BLaER1 (cell line): ENCODE measurements at regions not wholly inside any gene's neighbourhood (a gene's known extent, or its start where the extent isn't known, plus 50 kb on each side); places are given as distances from the start of the nearest gene placed in this dataset.
"Not testable (repeated sequence)": the region's sequence is repeated elsewhere in the genome, so short reads cannot be mapped to it uniquely, and the experiment has no call there.

Source experiments
- H3K27ac ChIP-seq: shearing (Covaris generic); formaldehyde crosslinking; 2 replicates; pipeline ENCODE4 v1.8.1; 2022
- H3K27me3 ChIP-seq: shearing (Covaris generic); formaldehyde crosslinking; 2 replicates; pipeline ENCODE4 v1.8.1; 2022
- H3K36me3 ChIP-seq: shearing (Covaris generic); formaldehyde crosslinking; 2 replicates; pipeline ENCODE4 v1.8.1; 2022
- H3K4me1 ChIP-seq: shearing (Covaris generic); formaldehyde crosslinking; 2 replicates; pipeline ENCODE4 v1.8.1; 2022
- H3K4me2 ChIP-seq: shearing (Covaris generic); formaldehyde crosslinking; 2 replicates; pipeline ENCODE4 v1.8.1; 2022
- H3K4me3 ChIP-seq: shearing (Covaris generic); formaldehyde crosslinking; 2 replicates; pipeline ENCODE4 v1.8.1; 2022
- H3K9ac ChIP-seq: shearing (Covaris generic); formaldehyde crosslinking; 2 replicates; pipeline ENCODE4 v1.8.1; 2022
- H3K9me3 ChIP-seq: shearing (Covaris generic); formaldehyde crosslinking; 2 replicates; pipeline ENCODE4 v1.8.1; 2022
- H4K20me1 ChIP-seq: shearing (Covaris generic); formaldehyde crosslinking; 2 replicates; pipeline ENCODE4 v1.8.1; 2022
- Cebpa-rat ChIP-seq: shearing (Covaris generic); IDR thresholded peaks from 2 replicates; pipeline ENCODE4 v1.8.1; 2022

DNA sequence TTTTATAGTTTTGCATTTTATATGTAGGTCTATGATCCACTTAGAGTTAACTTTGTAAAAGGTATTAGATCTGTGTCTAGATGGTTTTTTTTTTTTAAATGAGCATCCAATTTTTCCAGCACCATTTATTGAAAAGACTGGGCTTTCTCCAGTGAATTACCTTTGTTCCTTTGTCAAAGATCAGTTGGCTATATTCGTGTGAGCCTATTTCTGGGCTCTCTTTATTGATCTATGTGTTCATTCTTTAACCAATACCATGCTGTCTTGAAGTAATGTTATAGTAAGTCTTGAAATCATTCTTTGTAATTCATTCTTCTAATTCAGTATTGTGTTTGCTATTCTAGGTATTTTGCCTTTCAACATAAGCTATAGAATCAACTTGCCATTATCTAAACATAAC, 165.4 kb upstream of the ARPP21 start:
- no peak for TF ChIP-seq Cebpa-rat
- no peak overlapping the region for H3K9ac ChIP-seq
- H3K27ac ChIP-seq, result no peak overlapping the region
- H3K9me3 ChIP-seq, result no peaks in the 10 kb centered on the region
- H3K36me3 ChIP-seq, result no peaks in the 10 kb centered on the region
- H4K20me1 ChIP-seq, result no peaks in the 10 kb centered on the region
- H3K4me2 ChIP-seq, result no peak overlapping the region
- H3K4me3 ChIP-seq, result no peak overlapping the region
- no peaks in the 10 kb centered on the region for H3K4me1 ChIP-seq
- H3K27me3 ChIP-seq, result no peaks in the 10 kb centered on the region

DNA sequence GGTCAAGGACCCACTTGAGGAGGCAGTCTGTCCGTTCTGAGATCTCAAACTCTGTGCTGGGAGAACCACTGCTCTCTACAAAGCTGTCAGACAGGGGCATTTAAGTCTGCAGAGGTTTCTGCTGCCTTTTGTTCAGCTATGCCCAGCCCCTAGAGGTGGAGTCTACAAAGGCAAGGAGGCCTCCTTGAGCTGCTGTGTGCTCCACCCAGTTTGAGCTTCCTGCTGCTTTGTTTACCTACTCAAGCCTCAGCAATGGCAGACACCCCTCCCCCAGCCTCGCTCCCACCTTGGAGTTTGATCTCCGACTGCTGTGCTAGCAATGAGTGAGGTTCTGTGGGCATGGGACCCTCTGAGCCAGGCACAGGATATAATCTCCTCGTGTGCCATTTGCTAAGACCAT, 156.8 kb upstream of the ARPP21 start:
- H3K36me3 ChIP-seq, H3K27ac ChIP-seq: not testable (repeated sequence)

GRCh38 chr3:35483131-35483530, 156.2 kb upstream of the ARPP21 start:
- Histone ChIP-seq H3K36me3 (no peaks in the 10 kb centered on the region), H3K4me2 (no peak overlapping the region), H3K27me3 (no peaks in the 10 kb centered on the region), H4K20me1 (no peaks in the 10 kb centered on the region), H3K9me3 (no peaks in the 10 kb centered on the region), H3K4me3 (no peak overlapping the region), H3K9ac (no peak overlapping the region), H3K27ac (no peak overlapping the region), H3K4me1 (peaks cover 37% of the 10 kb centered on the region)
- TF ChIP-seq Cebpa-rat, result no peak

More for the DNA sequence above, 156.8 kb upstream of the ARPP21 start:
- peaks cover 37% of the 10 kb centered on the region for H3K4me1 ChIP-seq
- not testable (repeated sequence) for H3K27me3 ChIP-seq, H3K9me3 ChIP-seq, H3K9ac ChIP-seq, H4K20me1 ChIP-seq, H3K4me2 ChIP-seq, H3K4me3 ChIP-seq

- Histone ChIP-seq H3K4me3 (peak overlapping the region; percentile 20; the same call in 1 of the 2 replicates), H3K36me3 (no peaks in the 10 kb centered on the region), H3K9ac (peak overlapping the region; percentile 51; the same call in 1 of the 2 replicates), H4K20me1 (no peaks in the 10 kb centered on the region), H3K27ac (peak overlapping the region; percentile 28; the same call in 1 of the 2 replicates), H3K4me2 (peak overlapping the region; percentile 67), H3K27me3 (no peaks in the 10 kb centered on the region), H3K4me1 (peaks cover 37% of the 10 kb centered on the region), H3K9me3 (no peaks in the 10 kb centered on the region)
- TF ChIP-seq Cebpa-rat, result no peak
Measured at GRCh38 chr3:35484929-35485530, 154.3 kb upstream of the ARPP21 start.

DNA sequence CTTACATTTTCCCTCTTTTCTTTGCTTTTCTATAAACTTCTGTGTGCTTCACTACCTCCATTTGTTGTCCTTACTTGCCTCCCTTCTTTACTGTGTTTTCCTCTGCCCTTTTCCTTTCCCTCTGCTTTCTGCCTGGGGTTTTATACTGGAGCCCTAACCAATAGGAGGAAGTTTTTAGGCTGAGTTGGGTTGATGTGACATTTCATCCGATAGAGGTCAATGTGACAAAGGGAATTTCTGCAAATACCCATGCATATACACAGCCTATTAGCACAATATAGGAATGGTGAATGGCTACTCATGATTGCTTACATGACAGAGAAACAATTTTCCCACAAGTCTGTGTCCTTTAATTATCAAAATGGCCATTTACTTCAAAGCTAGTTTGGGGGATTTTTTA, 153.0 kb upstream of the ARPP21 start:
- Histone ChIP-seq H3K4me2 (peak overlapping the region; percentile 67; the same call in 1 of the 2 replicates), H3K27me3 (no peaks in the 10 kb centered on the region), H3K9me3 (no peaks in the 10 kb centered on the region), H3K4me3 (no peak overlapping the region), H3K4me1 (peaks cover 37% of the 10 kb centered on the region), H3K36me3 (no peaks in the 10 kb centered on the region), H4K20me1 (no peaks in the 10 kb centered on the region), H3K9ac (no peak overlapping the region), H3K27ac (no peak overlapping the region)
- TF ChIP-seq Cebpa-rat, result no peak

- Histone ChIP-seq H3K27ac (no peak overlapping the region), H3K9ac (no peak overlapping the region), H3K4me1 (peaks cover 34% of the 10 kb centered on the region), H3K9me3 (no peaks in the 10 kb centered on the region), H3K4me2 (no peak overlapping the region), H4K20me1 (no peaks in the 10 kb centered on the region), H3K4me3 (no peak overlapping the region), H3K27me3 (no peaks in the 10 kb centered on the region), H3K36me3 (no peaks in the 10 kb centered on the region)
- TF ChIP-seq Cebpa-rat, result no peak
Measured at GRCh38 chr3:35487376-35487775, 151.9 kb upstream of the ARPP21 start.

DNA sequence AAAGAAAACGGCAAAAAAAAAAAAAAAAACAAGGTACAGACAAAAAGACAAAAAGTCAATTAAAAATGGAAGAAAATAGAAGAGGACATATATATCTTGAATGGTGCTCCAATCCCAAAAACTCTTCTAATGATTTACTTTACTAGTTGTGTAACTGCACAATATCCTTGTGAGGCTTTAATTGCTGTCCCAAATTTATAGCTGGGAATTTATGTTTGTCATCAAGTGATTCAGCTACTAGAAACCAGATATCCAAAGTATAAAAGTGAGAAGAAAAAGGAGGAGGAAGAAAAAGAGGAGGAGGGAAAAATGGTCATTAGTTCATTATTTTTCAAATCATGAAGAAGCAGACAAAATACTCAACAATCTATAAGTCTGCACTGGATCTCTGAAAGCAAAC, 150.8 kb upstream of the ARPP21 start:
- no peaks in the 10 kb centered on the region for H3K27me3 ChIP-seq
- no peak overlapping the region for H3K9ac ChIP-seq
- TF ChIP-seq Cebpa-rat, result no peak
- no peak overlapping the region for H3K4me2 ChIP-seq
- no peak overlapping the region for H3K4me3 ChIP-seq
- H3K9me3 ChIP-seq, result no peaks in the 10 kb centered on the region
- H3K36me3 ChIP-seq, result no peaks in the 10 kb centered on the region
- H3K27ac ChIP-seq, result no peak overlapping the region
- H4K20me1 ChIP-seq, result no peaks in the 10 kb centered on the region
- H3K4me1 ChIP-seq, result peaks cover 37% of the 10 kb centered on the region

GRCh38 chr3:35492841-35493240, 146.5 kb upstream of the ARPP21 start:
- no peaks in the 10 kb centered on the region for H4K20me1 ChIP-seq
- TF ChIP-seq Cebpa-rat, result no peak
- H3K27ac ChIP-seq, result no peak overlapping the region
- peaks cover 13% of the 10 kb centered on the region for H3K4me1 ChIP-seq
- H3K4me3 ChIP-seq, result no peak overlapping the region
- H3K4me2 ChIP-seq, result peak overlapping the region; percentile 38; the same call in 1 of the 2 replicates
- H3K9me3 ChIP-seq, result no peaks in the 10 kb centered on the region
- H3K27me3 ChIP-seq, result no peaks in the 10 kb centered on the region
- H3K9ac ChIP-seq, result no peak overlapping the region
- no peaks in the 10 kb centered on the region for H3K36me3 ChIP-seq

- Histone ChIP-seq H3K4me2 (no peak overlapping the region), H3K9ac (no peak overlapping the region), H3K27ac (no peak overlapping the region), H4K20me1 (no peaks in the 10 kb centered on the region), H3K36me3 (no peaks in the 10 kb centered on the region), H3K4me3 (no peak overlapping the region), H3K9me3 (no peaks in the 10 kb centered on the region), H3K27me3 (no peaks in the 10 kb centered on the region), H3K4me1 (peaks cover under 1% of the 10 kb centered on the region; the same call in 1 of the 2 replicates)
- no peak for TF ChIP-seq Cebpa-rat
Measured at GRCh38 chr3:35498506-35499210, 140.7 kb upstream of the ARPP21 start.

DNA sequence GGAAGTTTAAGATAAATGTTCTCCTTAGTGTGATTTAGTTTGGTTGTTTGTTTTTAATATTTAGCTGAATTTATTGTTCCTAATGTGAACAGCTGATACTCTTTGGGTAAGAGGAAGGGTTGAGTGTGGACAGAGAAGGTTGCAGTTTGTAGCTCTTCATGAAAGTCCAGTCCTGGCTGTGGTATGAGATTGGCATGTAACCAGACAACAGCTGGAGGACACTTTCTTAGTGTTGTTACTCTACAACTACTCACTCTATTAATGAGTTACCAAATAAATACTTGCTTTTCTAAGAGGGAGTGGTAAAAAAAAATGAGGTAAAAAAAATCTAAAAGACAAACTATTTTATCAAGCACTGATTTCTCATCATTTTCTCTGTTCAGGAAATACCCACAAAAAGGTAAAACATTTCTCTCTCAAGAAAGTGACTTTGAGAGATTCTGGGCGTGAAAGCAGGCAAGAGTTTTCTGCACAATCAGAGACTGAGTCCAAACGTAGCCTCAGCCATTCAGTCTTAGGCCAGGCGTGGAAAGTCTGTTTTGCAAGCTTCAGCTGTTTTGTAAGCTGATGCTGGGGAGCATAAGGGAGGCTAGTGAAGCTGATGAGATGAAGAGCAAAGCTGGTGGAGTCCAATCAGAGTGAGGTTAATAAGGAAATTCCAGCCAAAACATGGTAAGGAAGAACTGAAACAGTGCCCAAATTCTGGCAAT, 138.5 kb upstream of the ARPP21 start:
- H3K27me3 ChIP-seq, result no peaks in the 10 kb centered on the region
- no peak overlapping the region for H3K4me2 ChIP-seq
- no peak overlapping the region for H3K27ac ChIP-seq
- no peak overlapping the region for H3K4me3 ChIP-seq
- H4K20me1 ChIP-seq, result no peaks in the 10 kb centered on the region
- no peaks in the 10 kb centered on the region for H3K36me3 ChIP-seq
- peaks cover 14% of the 10 kb centered on the region for H3K4me1 ChIP-seq
- no peaks in the 10 kb centered on the region for H3K9me3 ChIP-seq
- no peak overlapping the region for H3K9ac ChIP-seq
- TF ChIP-seq Cebpa-rat, result no peak
